ENCODE measurements at regions not wholly inside any gene's neighbourhood (a gene's known extent, or its start where the extent isn't known, plus 50 kb on each side); places are given as distances from the start of the nearest gene placed in this dataset.

- no peak for TF ChIP-seq CTCF (IDR thresholded peaks at IDR 0.05; ENCODE audit: borderline replicate concordance, extremely low read depth, low read length, poor library complexity, severe bottlenecking)
- TF ChIP-seq EZH2 (IDR thresholded peaks at IDR 0.05; ENCODE audit: borderline replicate concordance, low read depth, low read length, severe bottlenecking): no peak
Measured at GRCh38 chr1:232897949-232898465, 52.4 kb upstream of the NTPCR start.

Measured in DND-41 (cell line).